Colonic mucosa (tissue), 4 donors: ENCODE measurements at regions not wholly inside any gene's neighbourhood (a gene's known extent, or its start where the extent isn't known, plus 50 kb on each side); places are given as distances from the start of the nearest gene placed in this dataset.

Source experiments
- DNase-seq: peaks from one replicate; pipeline ENCODE4 v3.0.0-alpha.2; 2020
- H3K27ac ChIP-seq: fragments of 200-600 bp; one replicate; pipeline ENCODE4 v1.8.0; 2021
- H3K27me3 ChIP-seq: fragments of 200-600 bp; one replicate; pipeline ENCODE4 v1.8.0; 2021
- H3K36me3 ChIP-seq: fragments of 200-600 bp; one replicate; pipeline ENCODE4 v1.8.0; 2021
- H3K4me1 ChIP-seq: fragments of 200-600 bp; one replicate; pipeline ENCODE4 v1.8.0; 2021; ENCODE audit warnings: mild to moderate bottlenecking
- H3K4me3 ChIP-seq: fragments of 200-600 bp; one replicate; pipeline ENCODE4 v1.8.0; 2021
- H3K9ac ChIP-seq, 2 donors: one replicate each; pipeline ENCODE4 v1.7.0; 2013; ENCODE audit warnings: control low read depth in 2 of 2, low read depth in 2 of 2, low read length in 2 of 2
- H3K9me3 ChIP-seq: fragments of 200-600 bp; one replicate; pipeline ENCODE4 v1.8.0; 2021
- CTCF ChIP-seq: fragments of 200-600 bp; IDR thresholded peaks from one replicate; pipeline ENCODE4 v1.8.0; 2022; ENCODE audit warnings: antibody characterized with exemption, mild to moderate bottlenecking
- intact Hi-C: fragments of 100-400 bp; cut with DNase I; formaldehyde crosslinking; loops from one replicate; pipeline ENCODE4 v1.14.1; 2022
- donor health status: healthy.
- donor health status: DM: no; HTN: no; CAD: no.
- donor health status: DM: no; HTN: no; CAD: no.

- H3K9ac ChIP-seq: no peak overlapping the region
- H3K36me3 ChIP-seq: no peaks in the 10 kb centered on the region
- H3K4me1 ChIP-seq: no peaks in the 10 kb centered on the region
- no peaks in the 10 kb centered on the region for H3K27me3 ChIP-seq
- intact Hi-C loops: no loop called here
- H3K4me3 ChIP-seq: no peak overlapping the region
- no peak overlapping the region for H3K27ac ChIP-seq
- TF ChIP-seq CTCF: no peak
- no peak for DNase-seq
- H3K9me3 ChIP-seq: no peaks in the 10 kb centered on the region
Measured at GRCh38 chr1:5427026-5427613, 565.1 kb downstream of the NPHP4 start.

GRCh38 chr1:5424802-5425703, 567.2 kb downstream of the NPHP4 start:
- H3K9ac ChIP-seq: no peak overlapping the region
- H3K27ac ChIP-seq: no peak overlapping the region
- no peak overlapping the region for H3K4me3 ChIP-seq
- no peaks in the 10 kb centered on the region for H3K27me3 ChIP-seq
- DNase-seq: no peak
- intact Hi-C loops: no loop called here
- no peaks in the 10 kb centered on the region for H3K9me3 ChIP-seq
- H3K36me3 ChIP-seq: no peaks in the 10 kb centered on the region
- TF ChIP-seq CTCF: no peak
- H3K4me1 ChIP-seq: no peaks in the 10 kb centered on the region

GRCh38 chr1:5423109-5423508, 569.1 kb downstream of the NPHP4 start:
- intact Hi-C loops: no loop called here
- Histone ChIP-seq H3K27ac (no peak overlapping the region), H3K9me3 (no peaks in the 10 kb centered on the region), H3K27me3 (no peaks in the 10 kb centered on the region), H3K9ac (no peak overlapping the region), H3K4me1 (no peaks in the 10 kb centered on the region), H3K36me3 (no peaks in the 10 kb centered on the region), H3K4me3 (no peak overlapping the region)
- no peak for TF ChIP-seq CTCF
- DNase-seq: no peak

- no peak overlapping the region for H3K4me3 ChIP-seq
- intact Hi-C loops: no loop called here
- H3K27ac ChIP-seq: no peak overlapping the region
- H3K36me3 ChIP-seq: no peaks in the 10 kb centered on the region
- no peak overlapping the region for H3K9ac ChIP-seq
- H3K9me3 ChIP-seq: no peaks in the 10 kb centered on the region
- no peak for DNase-seq
- no peaks in the 10 kb centered on the region for H3K4me1 ChIP-seq
- no peak for TF ChIP-seq CTCF
- no peaks in the 10 kb centered on the region for H3K27me3 ChIP-seq
Measured at GRCh38 chr1:5419501-5419900, 572.7 kb downstream of the NPHP4 start.

- TF ChIP-seq CTCF: no peak
- intact Hi-C loops: no loop called here
- no peak overlapping the region for H3K4me3 ChIP-seq
- DNase-seq: no peak
- H3K9ac ChIP-seq: no peak overlapping the region
- no peak overlapping the region for H3K27ac ChIP-seq
- no peaks in the 10 kb centered on the region for H3K4me1 ChIP-seq
- H3K36me3 ChIP-seq: no peaks in the 10 kb centered on the region
- no peaks in the 10 kb centered on the region for H3K27me3 ChIP-seq
- no peaks in the 10 kb centered on the region for H3K9me3 ChIP-seq
Measured at GRCh38 chr1:5416518-5416917, 575.7 kb downstream of the NPHP4 start.
